ENCODE measurements at regions not wholly inside any gene's neighbourhood (a gene's known extent, or its start where the extent isn't known, plus 50 kb on each side); places are given as distances from the start of the nearest gene placed in this dataset.

DNA sequence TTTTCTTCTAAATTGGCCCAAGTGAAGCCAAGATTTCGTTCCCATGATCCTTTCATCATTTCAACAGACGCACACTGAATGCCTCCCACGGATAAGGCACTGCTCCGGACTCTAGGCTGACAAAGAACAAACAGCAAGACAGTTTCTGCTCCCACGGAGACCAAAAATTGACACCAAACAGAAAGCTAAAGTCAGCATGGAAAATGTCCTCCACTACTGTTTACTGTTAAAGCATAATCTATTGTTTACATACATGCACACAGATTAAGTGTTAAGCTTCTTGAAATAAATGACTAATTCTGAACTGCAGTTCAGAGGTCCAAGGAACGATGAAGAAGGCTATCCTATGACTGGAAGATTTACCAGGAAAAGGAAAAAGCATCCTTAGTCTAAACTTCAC is 199.6 kb downstream of the AASDH start:
- no peak for TF ChIP-seq TAF1 (IDR thresholded peaks at IDR 0.05; ENCODE audit: borderline replicate concordance, low read depth, low read length)
- TF ChIP-seq, protein P1, sequence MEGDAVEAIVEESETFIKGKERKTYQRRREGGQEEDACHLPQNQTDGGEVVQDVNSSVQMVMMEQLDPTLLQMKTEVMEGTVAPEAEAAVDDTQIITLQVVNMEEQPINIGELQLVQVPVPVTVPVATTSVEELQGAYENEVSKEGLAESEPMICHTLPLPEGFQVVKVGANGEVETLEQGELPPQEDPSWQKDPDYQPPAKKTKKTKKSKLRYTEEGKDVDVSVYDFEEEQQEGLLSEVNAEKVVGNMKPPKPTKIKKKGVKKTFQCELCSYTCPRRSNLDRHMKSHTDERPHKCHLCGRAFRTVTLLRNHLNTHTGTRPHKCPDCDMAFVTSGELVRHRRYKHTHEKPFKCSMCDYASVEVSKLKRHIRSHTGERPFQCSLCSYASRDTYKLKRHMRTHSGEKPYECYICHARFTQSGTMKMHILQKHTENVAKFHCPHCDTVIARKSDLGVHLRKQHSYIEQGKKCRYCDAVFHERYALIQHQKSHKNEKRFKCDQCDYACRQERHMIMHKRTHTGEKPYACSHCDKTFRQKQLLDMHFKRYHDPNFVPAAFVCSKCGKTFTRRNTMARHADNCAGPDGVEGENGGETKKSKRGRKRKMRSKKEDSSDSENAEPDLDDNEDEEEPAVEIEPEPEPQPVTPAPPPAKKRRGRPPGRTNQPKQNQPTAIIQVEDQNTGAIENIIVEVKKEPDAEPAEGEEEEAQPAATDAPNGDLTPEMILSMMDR (IDR thresholded peaks at IDR 0.05): no peak
